HCT116 (cell line): ENCODE measurements at regions not wholly inside any gene's neighbourhood (a gene's known extent, or its start where the extent isn't known, plus 50 kb on each side); places are given as distances from the start of the nearest gene placed in this dataset.
A peak's percentile ranks its signal among the peaks of the same experiment; 100 is the strongest.

Experiments used
- ATAC-seq: fragments of 200-7000 bp; cut with Tn5 transposase; 2 replicates; pipeline ENCODE4 v1.9.1; 2020; ENCODE audit warnings: mild to moderate bottlenecking, moderate library complexity
- BruUV-seq: library from RNA; stranded (reverse); fragments of 400-500 nt; replicated peaks from 2 replicates; lab custom pipeline; 2021; lab: Mats Ljungman, UMichigan
- CTCF ChIA-PET: fragments of 300-600 bp; sonication (Branson Sonifier 250); formaldehyde crosslinking; loops from one replicate; lab custom pipeline; 2021; ENCODE audit warnings: antibody characterized with exemption; lab: Charles Lee
- POLR2A ChIA-PET: fragments of 300-600, 350-600 bp; sonication (Branson Sonifier 250); formaldehyde crosslinking; loops from one replicate; lab custom pipeline; 2021; ENCODE audit warnings: antibody characterized with exemption; lab: Charles Lee
- RAD21 ChIA-PET, 2 experiments: fragments of 300-600 bp; sonication (Branson Sonifier 250); formaldehyde crosslinking; loops; one replicate each; lab custom pipeline; 2023; ENCODE audit warnings: low total read pairs in 2 of 2; ENCODE audit not compliant: uncharacterized antibody in 2 of 2, unreplicated experiment in 2 of 2, low non-redundant PET in 1 of 2; lab: Charles Lee
- DNase-seq: peaks from one replicate; pipeline ENCODE4 v3.0.0-alpha.2; 2010; ENCODE audit warnings: low read depth, low spot score
- H2AFZ ChIP-seq: fragments of 200-600 bp; shearing (Covaris generic), sonication (generic); 2 replicates; pipeline ENCODE4 v1.6.1; 2017; ENCODE audit warnings: low read depth, mixed run types, mixed read lengths, antibody characterized with exemption, low read length; ENCODE audit not compliant: poor library complexity, severe bottlenecking
- H3K27ac ChIP-seq: 2 replicates; pipeline ENCODE4 v1.5.1; 2012; ENCODE audit warnings: low read depth, low read length
- H3K27me3 ChIP-seq: fragments of 200-600 bp; sonication (generic); 2 replicates; pipeline ENCODE4 v1.6.1; 2016; ENCODE audit warnings: mixed run types, low read length, mixed read lengths; ENCODE audit not compliant: insufficient read depth
- H3K36me3 ChIP-seq, 2 experiments: fragments of 200-500 bp in 1 of 2; fragments of 200-600 bp in 1 of 2; sonication (Bioruptor generic) in 1 of 2; sonication (generic) in 1 of 2; 2 replicates each; pipeline versions ENCODE4 v1.5.1 to v1.6.1; 2014 to 2016; ENCODE audit warnings: low read length in 2 of 2, inconsistent platforms in 1 of 2, mixed read lengths in 1 of 2, mixed run types in 1 of 2; ENCODE audit not compliant: insufficient read depth in 2 of 2, control insufficient read depth in 1 of 2
- H3K4me1 ChIP-seq, 2 experiments: fragments of 200-600 bp in 1 of 2; sonication (generic) in 1 of 2; 2 replicates each; pipeline versions ENCODE4 v1.5.1 to v1.6.1; 2012 to 2017; ENCODE audit warnings: low read length in 2 of 2, inconsistent platforms in 1 of 2, mild to moderate bottlenecking in 1 of 2, mixed read lengths in 1 of 2, mixed run types in 1 of 2, moderate library complexity in 1 of 2; ENCODE audit not compliant: insufficient read depth in 2 of 2, control insufficient read depth in 1 of 2
- H3K4me2 ChIP-seq: fragments of 200-600 bp; sonication (generic); 2 replicates; pipeline ENCODE4 v1.6.1; 2017; ENCODE audit warnings: mixed run types, low read length, mixed read lengths
- H3K4me3 ChIP-seq, 2 experiments: fragments of 200-600 bp in 1 of 2; sonication (generic) in 1 of 2; replicated peaks in 1 of 2; 2 replicates each; pipeline ENCODE4 v1.5.1; 2011 to 2016; ENCODE audit warnings: low read length in 2 of 2, control low read depth in 1 of 2, low read depth in 1 of 2, mild to moderate bottlenecking in 1 of 2, mixed read lengths in 1 of 2, mixed run types in 1 of 2
- H3K79me2 ChIP-seq: fragments of 200-600 bp; sonication (generic); 2 replicates; pipeline ENCODE4 v1.6.1; 2017; ENCODE audit warnings: mild to moderate bottlenecking, mixed run types, low read length, moderate library complexity, mixed read lengths; ENCODE audit not compliant: insufficient read depth
- H3K9ac ChIP-seq: fragments of 200-600 bp; sonication (generic); 2 replicates; pipeline ENCODE4 v1.6.1; 2016; ENCODE audit warnings: low read length, mixed read lengths
- H3K9me2 ChIP-seq: fragments of 200-600 bp; sonication (generic), shearing (Covaris generic); 2 replicates; pipeline ENCODE4 v1.6.1; 2017; ENCODE audit warnings: mixed run types, mild to moderate bottlenecking, moderate library complexity; ENCODE audit not compliant: insufficient read depth
- H3K9me3 ChIP-seq, 2 experiments: fragments of 200-500 bp in 1 of 2; fragments of 200-600 bp in 1 of 2; sonication (Bioruptor generic) in 1 of 2; sonication (generic) in 1 of 2; 2 replicates each; pipeline ENCODE4 v1.6.1; 2014 to 2017; ENCODE audit warnings: low read length in 2 of 2, mixed read lengths in 2 of 2, inconsistent platforms in 1 of 2, low read depth in 1 of 2, mild to moderate bottlenecking in 1 of 2, mixed run types in 1 of 2, moderate library complexity in 1 of 2; ENCODE audit not compliant: control insufficient read depth in 1 of 2, insufficient read depth in 1 of 2
- H4K20me1 ChIP-seq: fragments of 200-600 bp; sonication (generic), shearing (Covaris generic); 2 replicates; pipeline ENCODE4 v1.6.1; 2017; ENCODE audit warnings: mixed run types, mild to moderate bottlenecking, moderate library complexity; ENCODE audit not compliant: insufficient read depth
- EGR1 ChIP-seq: IDR thresholded peaks from 2 replicates; pipeline ENCODE4 v1.6.1; 2012; ENCODE audit warnings: low read depth
- EZH2phosphoT487 ChIP-seq: fragments of 200-600 bp; IDR thresholded peaks from 2 replicates; pipeline ENCODE4 v1.6.1; 2018; ENCODE audit warnings: antibody characterized with exemption, borderline replicate concordance
- JUND ChIP-seq: IDR thresholded peaks from 2 replicates; pipeline ENCODE4 v1.6.1; 2012
- POLR2AphosphoS5 ChIP-seq: IDR thresholded peaks from 2 replicates; pipeline ENCODE4 v1.6.1; 2011; ENCODE audit warnings: mild to moderate bottlenecking, low read depth, low read length, moderate library complexity
- SP1 ChIP-seq: IDR thresholded peaks from 2 replicates; pipeline ENCODE4 v1.6.1; 2012; ENCODE audit warnings: low read depth
- SRF ChIP-seq: IDR thresholded peaks from 2 replicates; pipeline ENCODE4 v1.6.1; 2012; ENCODE audit warnings: low read depth
- intact Hi-C: fragments of 100-400 bp; cut with micrococcal nuclease; formaldehyde crosslinking; loops from 2 replicates; pipeline ENCODE4 v1.10.0; 2022
- TF ChIP-seq, protein P1 (sequence below): IDR thresholded peaks from 2 replicates; pipeline ENCODE4 v1.6.1; 2012
- TF ChIP-seq, protein P2 (sequence below): IDR thresholded peaks from 2 replicates; pipeline ENCODE4 v1.6.1; 2011; ENCODE audit warnings: mild to moderate bottlenecking, low read length, moderate library complexity; ENCODE audit not compliant: insufficient replicate concordance; ENCODE audit errors: extremely low read depth
- TF ChIP-seq, protein P3 (sequence below), 3 experiments: fragments of 200-600 bp in 1 of 3; sonication (generic) in 1 of 3; IDR thresholded peaks in 2 of 3; conservative IDR thresholded peaks in 1 of 3; 2 replicates each; pipeline ENCODE4 v1.5.1; 2012 to 2017; ENCODE audit warnings: low read depth in 2 of 3, low read length in 2 of 3, antibody characterized with exemption in 1 of 3, borderline replicate concordance in 1 of 3, control low read depth in 1 of 3, mild to moderate bottlenecking in 1 of 3, mixed read lengths in 1 of 3, mixed run types in 1 of 3, moderate library complexity in 1 of 3; ENCODE audit not compliant: insufficient read depth in 1 of 3
- TF ChIP-seq, protein P4 (sequence below): IDR thresholded peaks from 2 replicates; pipeline ENCODE4 v1.6.1; 2012

DNA sequence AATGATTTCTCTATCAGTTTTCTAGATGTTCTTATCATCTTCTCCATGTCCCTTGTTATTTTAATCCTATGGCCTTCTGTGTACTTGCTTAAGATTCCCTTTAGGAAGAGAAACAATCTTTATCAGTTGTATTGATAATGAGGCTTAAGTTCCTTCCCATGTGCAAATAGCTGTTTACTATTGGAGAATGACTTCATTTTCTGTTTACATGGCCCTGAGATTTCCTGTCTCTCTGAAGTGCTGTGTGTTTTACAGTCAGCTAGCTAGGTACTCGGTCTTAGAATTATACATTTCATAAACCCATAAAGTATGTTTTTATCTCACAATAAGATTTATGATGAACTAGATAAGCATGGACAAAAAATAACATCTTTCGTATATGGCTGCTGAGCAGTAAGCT lies 67.5 kb upstream of the CCDC179 start:
- Histone ChIP-seq H2AFZ (no peak overlapping the region), H3K4me2 (no peak overlapping the region), H3K27me3 (no peaks in the 10 kb centered on the region), H3K9me2 (no peaks in the 10 kb centered on the region), H4K20me1 (no peaks in the 10 kb centered on the region), H3K27ac (no peak overlapping the region), H3K4me1 (no peaks in the 10 kb centered on the region), H3K9me3 (no peaks in the 10 kb centered on the region; a peak in 1 of 4 replicates), H3K79me2 (no peaks in the 10 kb centered on the region), H3K9ac (no peak overlapping the region), H3K36me3 (no peaks in the 10 kb centered on the region), H3K4me3 (no peak overlapping the region)
- ChIA-PET CTCF (interaction anchor here (1.4 kb wide), 1 partner anchor 52 kb away, joined by 3 read pairs; no protein-coding TSS in a partner anchor), RAD21 (no interaction called here), POLR2A (no interaction called here)
- no TSS peak for BruUV-seq
- ATAC-seq: no peak
- no peak for DNase-seq
- TF ChIP-seq, protein P1, sequence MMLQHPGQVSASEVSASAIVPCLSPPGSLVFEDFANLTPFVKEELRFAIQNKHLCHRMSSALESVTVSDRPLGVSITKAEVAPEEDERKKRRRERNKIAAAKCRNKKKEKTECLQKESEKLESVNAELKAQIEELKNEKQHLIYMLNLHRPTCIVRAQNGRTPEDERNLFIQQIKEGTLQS: no peak
- no peak for TF ChIP-seq SRF
- no peak for TF ChIP-seq EZH2phosphoT487
- no peak for TF ChIP-seq SP1
- TF ChIP-seq, protein P2, sequence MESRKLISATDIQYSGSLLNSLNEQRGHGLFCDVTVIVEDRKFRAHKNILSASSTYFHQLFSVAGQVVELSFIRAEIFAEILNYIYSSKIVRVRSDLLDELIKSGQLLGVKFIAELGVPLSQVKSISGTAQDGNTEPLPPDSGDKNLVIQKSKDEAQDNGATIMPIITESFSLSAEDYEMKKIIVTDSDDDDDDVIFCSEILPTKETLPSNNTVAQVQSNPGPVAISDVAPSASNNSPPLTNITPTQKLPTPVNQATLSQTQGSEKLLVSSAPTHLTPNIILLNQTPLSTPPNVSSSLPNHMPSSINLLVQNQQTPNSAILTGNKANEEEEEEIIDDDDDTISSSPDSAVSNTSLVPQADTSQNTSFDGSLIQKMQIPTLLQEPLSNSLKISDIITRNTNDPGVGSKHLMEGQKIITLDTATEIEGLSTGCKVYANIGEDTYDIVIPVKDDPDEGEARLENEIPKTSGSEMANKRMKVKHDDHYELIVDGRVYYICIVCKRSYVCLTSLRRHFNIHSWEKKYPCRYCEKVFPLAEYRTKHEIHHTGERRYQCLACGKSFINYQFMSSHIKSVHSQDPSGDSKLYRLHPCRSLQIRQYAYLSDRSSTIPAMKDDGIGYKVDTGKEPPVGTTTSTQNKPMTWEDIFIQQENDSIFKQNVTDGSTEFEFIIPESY: no peak
- no peak for TF ChIP-seq POLR2AphosphoS5
- intact Hi-C loops: no loop called here

DNA sequence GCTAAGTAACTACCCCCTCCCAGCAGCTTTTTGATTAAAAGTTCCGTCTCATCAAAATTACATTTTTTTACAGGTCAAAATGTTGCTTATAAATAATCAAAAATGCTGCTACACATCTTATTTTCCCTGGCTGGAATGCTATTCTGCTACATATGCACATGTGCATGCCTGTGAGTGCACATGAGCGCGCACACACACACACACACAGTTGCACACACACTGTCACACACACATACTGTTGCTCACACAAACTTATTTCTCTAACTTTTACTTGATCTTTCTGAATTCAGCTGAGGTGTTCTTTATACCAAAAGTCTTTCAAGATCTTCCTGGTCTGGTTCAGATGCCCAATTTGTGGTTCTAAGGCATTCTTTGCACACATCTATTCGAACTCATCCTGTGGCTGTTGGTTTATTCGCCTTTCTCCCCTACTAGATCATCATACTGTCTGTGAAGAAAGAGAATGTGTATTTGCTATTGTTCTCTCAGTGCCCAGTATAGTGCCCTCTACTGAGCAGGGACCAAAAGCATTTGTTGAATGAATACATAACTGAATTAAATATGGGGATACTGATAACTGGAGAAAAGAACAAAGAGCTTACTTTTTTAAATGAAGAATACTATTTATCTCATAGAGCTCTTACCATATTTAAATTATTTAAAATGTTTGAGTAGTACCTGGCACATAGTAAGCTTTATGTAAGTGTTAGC lies 68.1 kb upstream of the CCDC179 start:
- Histone ChIP-seq H3K4me3 (no peak overlapping the region), H3K9me3 (no peaks in the 10 kb centered on the region; a peak in 1 of 4 replicates), H2AFZ (no peak overlapping the region), H3K27ac (no peak overlapping the region), H4K20me1 (no peaks in the 10 kb centered on the region), H3K9me2 (no peaks in the 10 kb centered on the region), H3K4me1 (no peaks in the 10 kb centered on the region), H3K4me2 (no peak overlapping the region), H3K79me2 (no peaks in the 10 kb centered on the region), H3K9ac (no peak overlapping the region), H3K27me3 (no peaks in the 10 kb centered on the region), H3K36me3 (no peaks in the 10 kb centered on the region)
- ATAC-seq: no peak
- intact Hi-C loops: no loop called here
- ChIA-PET POLR2A (no interaction called here), RAD21 (no interaction called here), CTCF (interaction anchor here (1.4 kb wide), 1 partner anchor 53 kb away, joined by 3 read pairs; no protein-coding TSS in a partner anchor)
- TF ChIP-seq, protein P3, sequence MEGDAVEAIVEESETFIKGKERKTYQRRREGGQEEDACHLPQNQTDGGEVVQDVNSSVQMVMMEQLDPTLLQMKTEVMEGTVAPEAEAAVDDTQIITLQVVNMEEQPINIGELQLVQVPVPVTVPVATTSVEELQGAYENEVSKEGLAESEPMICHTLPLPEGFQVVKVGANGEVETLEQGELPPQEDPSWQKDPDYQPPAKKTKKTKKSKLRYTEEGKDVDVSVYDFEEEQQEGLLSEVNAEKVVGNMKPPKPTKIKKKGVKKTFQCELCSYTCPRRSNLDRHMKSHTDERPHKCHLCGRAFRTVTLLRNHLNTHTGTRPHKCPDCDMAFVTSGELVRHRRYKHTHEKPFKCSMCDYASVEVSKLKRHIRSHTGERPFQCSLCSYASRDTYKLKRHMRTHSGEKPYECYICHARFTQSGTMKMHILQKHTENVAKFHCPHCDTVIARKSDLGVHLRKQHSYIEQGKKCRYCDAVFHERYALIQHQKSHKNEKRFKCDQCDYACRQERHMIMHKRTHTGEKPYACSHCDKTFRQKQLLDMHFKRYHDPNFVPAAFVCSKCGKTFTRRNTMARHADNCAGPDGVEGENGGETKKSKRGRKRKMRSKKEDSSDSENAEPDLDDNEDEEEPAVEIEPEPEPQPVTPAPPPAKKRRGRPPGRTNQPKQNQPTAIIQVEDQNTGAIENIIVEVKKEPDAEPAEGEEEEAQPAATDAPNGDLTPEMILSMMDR (IDR thresholded peaks at IDR 0.05 in 2 of 3, conservative IDR thresholded peaks at IDR 0.05 in 1 of 3; ENCODE audit: borderline replicate concordance in 1 of 3, insufficient read depth in 1 of 3, low read depth in 2 of 3, low read length in 2 of 3): peak in 1 of 3 experiments; percentile 14; a peak in 1 of 6 replicates
- TF ChIP-seq EGR1 (no peak), JUND (no peak), SP1 (no peak), EZH2phosphoT487 (no peak)
- TF ChIP-seq, protein P4, sequence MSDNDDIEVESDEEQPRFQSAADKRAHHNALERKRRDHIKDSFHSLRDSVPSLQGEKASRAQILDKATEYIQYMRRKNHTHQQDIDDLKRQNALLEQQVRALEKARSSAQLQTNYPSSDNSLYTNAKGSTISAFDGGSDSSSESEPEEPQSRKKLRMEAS: no peak
- TF ChIP-seq, protein P1: no peak
- DNase-seq: no peak
- no TSS peak for BruUV-seq
